ENCODE measurements at regions not wholly inside any gene's neighbourhood (a gene's known extent, or its start where the extent isn't known, plus 50 kb on each side); places are given as distances from the start of the nearest gene placed in this dataset.

DNA sequence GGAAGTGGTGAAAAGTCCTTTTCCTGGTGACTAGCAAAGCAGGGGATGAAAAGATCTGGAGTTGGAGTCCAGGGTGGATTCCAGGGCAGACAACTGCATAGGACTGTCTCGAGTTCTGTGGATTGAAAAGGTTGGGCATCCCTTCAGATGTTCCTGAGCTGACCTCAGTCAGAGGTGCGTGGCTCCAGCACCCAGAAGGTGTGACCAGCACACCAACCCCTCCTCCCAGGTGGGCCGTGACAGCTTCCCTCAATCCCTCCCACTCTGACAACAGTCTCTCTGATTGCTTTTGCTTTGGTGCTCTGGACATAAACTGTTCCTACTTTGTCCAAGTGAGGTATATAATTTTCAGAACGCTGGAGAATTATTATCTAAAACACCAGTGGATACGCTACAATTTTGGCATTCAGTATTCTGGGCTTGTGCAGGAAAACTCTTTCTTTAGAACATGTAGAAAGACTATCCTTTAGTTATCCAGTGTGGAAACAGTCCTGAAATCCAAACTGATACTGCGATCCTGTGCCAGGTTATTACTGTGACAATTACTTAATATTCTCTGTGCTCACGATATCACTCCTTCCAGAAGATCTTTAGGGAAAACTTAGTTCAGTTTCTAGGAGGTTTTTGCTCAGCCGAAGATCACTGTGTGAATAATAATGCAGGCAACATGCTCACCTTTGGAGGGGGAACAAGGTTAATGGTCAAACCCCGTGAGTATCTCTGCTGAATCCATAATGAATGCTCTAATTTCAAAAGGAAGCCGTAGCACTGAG lies 87.9 kb downstream of the DAD1 start:
- H3K9me3 ChIP-seq (ENCODE audit: control insufficient read depth, insufficient read depth, low read length) = no peaks in the 10 kb centered on the region
- no peak overlapping the region for H3K4me3 ChIP-seq (ENCODE audit: low read length)
- H3K4me1 ChIP-seq (ENCODE audit: control insufficient read depth, low read length) = peaks cover 93% of the 10 kb centered on the region
- H3K36me3 ChIP-seq (ENCODE audit: control insufficient read depth, low read length) = peaks cover 21% of the 10 kb centered on the region
- no peaks in the 10 kb centered on the region for H4K20me1 ChIP-seq (ENCODE audit: control insufficient read depth, insufficient read depth, low read depth, low read length)
- H3K27ac ChIP-seq (ENCODE audit: low read depth, low read length) = no peak overlapping the region
- H3K27me3 ChIP-seq (ENCODE audit: control insufficient read depth, low read length) = no peaks in the 10 kb centered on the region
- no peak overlapping the region for H3K4me2 ChIP-seq (ENCODE audit: low read length)
- TF ChIP-seq EZH2phosphoT487 (IDR thresholded peaks at IDR 0.05; ENCODE audit: borderline replicate concordance, low read length) (no peak), CTCF (IDR thresholded peaks at IDR 0.05; ENCODE audit: low read depth, low read length, poor library complexity, severe bottlenecking) (no peak)
- no peaks in the 10 kb centered on the region for H3K9me2 ChIP-seq (replicated peaks; ENCODE audit: control insufficient read depth, low read length)
- H3K79me2 ChIP-seq (ENCODE audit: control insufficient read depth, low read length) = peaks cover 65% of the 10 kb centered on the region
- peaks cover 18% of the 10 kb centered on the region for H3F3A ChIP-seq (ENCODE audit: control insufficient read depth, insufficient read depth)

DNA sequence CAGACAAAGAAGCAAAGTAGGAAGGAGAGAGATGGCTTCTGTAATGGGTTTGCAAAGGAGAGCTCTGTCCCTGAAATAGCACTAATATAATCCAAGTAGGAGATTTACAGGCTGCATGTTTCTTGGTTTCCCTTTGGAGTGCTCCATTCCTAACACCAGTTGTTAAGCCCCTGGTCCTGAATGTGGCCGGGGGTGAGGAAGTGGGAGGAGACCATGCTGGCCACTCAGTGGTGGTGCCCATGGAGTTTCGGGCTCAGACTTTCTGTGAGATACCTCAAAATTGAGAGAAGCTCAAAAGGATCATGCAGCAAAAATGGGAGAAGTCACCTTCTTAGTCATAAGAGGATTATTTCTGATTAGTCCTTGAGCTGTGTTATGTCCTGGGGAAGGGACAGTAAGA lies 88.5 kb downstream of the DAD1 start:
- Histone ChIP-seq H3K27me3 (ENCODE audit: control insufficient read depth, low read length) (no peaks in the 10 kb centered on the region), H3K79me2 (ENCODE audit: control insufficient read depth, low read length) (peaks cover 65% of the 10 kb centered on the region), H3K4me3 (ENCODE audit: low read length) (no peak overlapping the region), H3K27ac (ENCODE audit: low read depth, low read length) (no peak overlapping the region), H4K20me1 (ENCODE audit: control insufficient read depth, insufficient read depth, low read depth, low read length) (no peaks in the 10 kb centered on the region), H3F3A (ENCODE audit: control insufficient read depth, insufficient read depth) (peaks cover 13% of the 10 kb centered on the region), H3K4me1 (ENCODE audit: control insufficient read depth, low read length) (peaks cover 93% of the 10 kb centered on the region), H3K9me3 (ENCODE audit: control insufficient read depth, insufficient read depth, low read length) (no peaks in the 10 kb centered on the region), H3K9me2 (replicated peaks; ENCODE audit: control insufficient read depth, low read length) (no peaks in the 10 kb centered on the region), H3K36me3 (ENCODE audit: control insufficient read depth, low read length) (peaks cover 20% of the 10 kb centered on the region), H3K4me2 (ENCODE audit: low read length) (no peak overlapping the region)
- TF ChIP-seq EZH2phosphoT487 (IDR thresholded peaks at IDR 0.05; ENCODE audit: borderline replicate concordance, low read length) (no peak), CTCF (IDR thresholded peaks at IDR 0.05; ENCODE audit: low read depth, low read length, poor library complexity, severe bottlenecking) (no peak)

GRCh38 chr14:22497671-22498093 lies 91.3 kb downstream of the DAD1 start:
- Histone ChIP-seq H3K27ac (ENCODE audit: low read depth, low read length) (no peak overlapping the region), H3K4me1 (ENCODE audit: control insufficient read depth, low read length) (peaks cover 97% of the 10 kb centered on the region), H3K36me3 (ENCODE audit: control insufficient read depth, low read length) (peaks cover 43% of the 10 kb centered on the region), H3K4me3 (ENCODE audit: low read length) (no peak overlapping the region), H3K9me2 (replicated peaks; ENCODE audit: control insufficient read depth, low read length) (no peaks in the 10 kb centered on the region), H3K9me3 (ENCODE audit: control insufficient read depth, insufficient read depth, low read length) (no peaks in the 10 kb centered on the region), H3K27me3 (ENCODE audit: control insufficient read depth, low read length) (no peaks in the 10 kb centered on the region), H3F3A (ENCODE audit: control insufficient read depth, insufficient read depth) (peaks cover 27% of the 10 kb centered on the region), H3K4me2 (ENCODE audit: low read length) (peak overlapping the region; percentile 80; the same call in 1 of the 2 replicates), H4K20me1 (ENCODE audit: control insufficient read depth, insufficient read depth, low read depth, low read length) (no peaks in the 10 kb centered on the region), H3K79me2 (ENCODE audit: control insufficient read depth, low read length) (peaks cover 79% of the 10 kb centered on the region)
- TF ChIP-seq EZH2phosphoT487 (IDR thresholded peaks at IDR 0.05; ENCODE audit: borderline replicate concordance, low read length) = no peak
- TF ChIP-seq CTCF (IDR thresholded peaks at IDR 0.05; ENCODE audit: low read depth, low read length, poor library complexity, severe bottlenecking) = no peak

Measured in DOHH2 (cell line).